ENCODE measurements at regions not wholly inside any gene's neighbourhood (a gene's known extent, or its start where the extent isn't known, plus 50 kb on each side); places are given as distances from the start of the nearest gene placed in this dataset.
A peak's percentile ranks its signal among the peaks of the same experiment; 100 is the strongest.

DNA sequence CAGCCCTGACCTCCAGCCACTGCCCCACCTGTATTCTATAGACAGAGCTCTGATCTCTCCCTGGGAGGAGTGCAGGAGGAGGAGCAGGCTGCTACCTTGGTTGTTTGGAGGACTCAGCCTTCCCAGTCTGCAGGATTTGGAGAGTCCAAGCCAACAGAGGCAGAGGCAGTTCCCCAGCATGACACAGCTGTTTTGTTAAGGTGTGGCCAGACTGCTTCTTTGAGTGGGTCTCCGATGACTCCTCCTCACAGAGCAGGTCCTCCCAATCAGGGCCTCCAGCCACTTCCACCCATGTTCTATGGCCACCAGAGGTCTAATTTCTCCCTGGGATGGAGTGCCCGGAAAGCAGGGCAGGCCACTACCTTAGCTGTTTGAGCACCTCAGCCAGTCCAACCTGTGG is 203.5 kb downstream of the HACE1 start:
- 94 to 97% methylated on average over 2 of the region's 2 CpGs for WGBS, 2 donors
- Histone ChIP-seq H3K36me3 (ENCODE audit: control insufficient read depth in 4 of 4, insufficient read depth in 4 of 4, low read length in 4 of 4) (no peaks in the 10 kb centered on the region), H3K4me1 (ENCODE audit: control insufficient read depth in 5 of 5, insufficient read depth in 5 of 5, low read length in 5 of 5) (peaks cover 0 to 4% (median 0%) of the 10 kb centered on the region in 5 donors), H3K27ac (ENCODE audit: low read depth in 1 of 2, low read length in 1 of 2) (no peak overlapping the region), H3K9ac (ENCODE audit: insufficient read depth in 1 of 2, low read length in 2 of 2) (no peak overlapping the region), H3K27me3 (ENCODE audit: control insufficient read depth in 3 of 3, insufficient read depth in 3 of 3, low read length in 2 of 3) (no peaks in the 10 kb centered on the region), H3K9me3 (ENCODE audit: control insufficient read depth in 4 of 4, insufficient read depth in 3 of 4, low read length in 3 of 4) (peaks cover 0 to 2% (median 0%) of the 10 kb centered on the region in 4 donors), H3K4me3 (no peak overlapping the region)
- TF ChIP-seq CTCF (IDR thresholded peaks at IDR 0.05; ENCODE audit: control extremely low read depth, extremely low read depth): no peak
- ATAC-seq (ENCODE audit: insufficient read depth, low FRiP score) (no peak), DNase-seq (no peak)

- 37 to 59% methylated on average over 3 of the region's 3 CpGs for WGBS, 2 donors
- H3K9me3 ChIP-seq (ENCODE audit: control insufficient read depth in 4 of 4, insufficient read depth in 3 of 4, low read length in 3 of 4): peaks cover 0 to 2% (median 0%) of the 10 kb centered on the region in 4 donors
- TF ChIP-seq CTCF (IDR thresholded peaks at IDR 0.05; ENCODE audit: control extremely low read depth, extremely low read depth): no peak
- peaks cover 0 to 4% (median 0%) of the 10 kb centered on the region in 5 donors for H3K4me1 ChIP-seq (ENCODE audit: control insufficient read depth in 5 of 5, insufficient read depth in 5 of 5, low read length in 5 of 5)
- H3K27me3 ChIP-seq (ENCODE audit: control insufficient read depth in 3 of 3, insufficient read depth in 3 of 3, low read length in 2 of 3): no peaks in the 10 kb centered on the region
- no peaks in the 10 kb centered on the region for H3K36me3 ChIP-seq (ENCODE audit: control insufficient read depth in 4 of 4, insufficient read depth in 4 of 4, low read length in 4 of 4)
- H3K27ac ChIP-seq (ENCODE audit: low read depth in 1 of 2, low read length in 1 of 2): no peak overlapping the region
- no peak overlapping the region for H3K4me3 ChIP-seq
- H3K9ac ChIP-seq (ENCODE audit: insufficient read depth in 1 of 2, low read length in 2 of 2): no peak overlapping the region
- ATAC-seq (ENCODE audit: insufficient read depth, low FRiP score) (no peak), DNase-seq (no peak)
Observed at GRCh38 chr6:104653781-104654180, 205.9 kb downstream of the HACE1 start.

DNA sequence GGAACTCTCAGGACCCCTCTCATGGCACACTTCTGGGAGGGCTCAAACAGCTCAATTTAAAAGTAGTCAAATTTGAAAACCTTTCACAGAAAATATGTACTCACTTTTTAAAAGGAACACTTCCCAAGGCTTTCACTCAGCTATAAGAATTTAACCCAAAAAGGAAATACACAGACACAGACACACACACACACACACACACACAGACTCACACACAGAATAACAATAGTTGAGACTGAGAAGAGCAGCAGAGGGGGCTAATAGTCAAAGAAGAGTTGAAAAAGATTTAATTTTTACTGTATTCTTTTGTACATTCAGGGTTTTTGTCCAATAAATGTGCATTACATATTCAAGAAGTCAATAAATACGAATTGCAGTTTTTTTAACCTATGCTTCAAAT is 211.4 kb downstream of the HACE1 start:
- 84 to 91% methylated on average over 1 of the region's 1 CpG for WGBS, 2 donors
- Histone ChIP-seq H3K27ac (ENCODE audit: low read depth in 1 of 2, low read length in 1 of 2) (no peak overlapping the region), H3K9me3 (ENCODE audit: control insufficient read depth in 4 of 4, insufficient read depth in 3 of 4, low read length in 3 of 4) (no peaks in the 10 kb centered on the region), H3K9ac (ENCODE audit: insufficient read depth in 1 of 2, low read length in 2 of 2) (no peak overlapping the region), H3K4me3 (no peak overlapping the region), H3K36me3 (ENCODE audit: control insufficient read depth in 4 of 4, insufficient read depth in 4 of 4, low read length in 4 of 4) (no peaks in the 10 kb centered on the region), H3K27me3 (ENCODE audit: control insufficient read depth in 3 of 3, insufficient read depth in 3 of 3, low read length in 2 of 3) (no peaks in the 10 kb centered on the region), H3K4me1 (ENCODE audit: control insufficient read depth in 5 of 5, insufficient read depth in 5 of 5, low read length in 5 of 5) (peaks cover 0 to under 1% (median 0%) of the 10 kb centered on the region in 5 donors)
- TF ChIP-seq CTCF (IDR thresholded peaks at IDR 0.05; ENCODE audit: control extremely low read depth, extremely low read depth): no peak
- DNase-seq: no peak
- no peak for ATAC-seq (ENCODE audit: insufficient read depth, low FRiP score)

- H3K27me3 ChIP-seq (ENCODE audit: control insufficient read depth in 3 of 3, insufficient read depth in 3 of 3, low read length in 2 of 3): no peaks in the 10 kb centered on the region
- 70 to 88% methylated on average over 1 of the region's 1 CpG for WGBS, 2 donors
- no peaks in the 10 kb centered on the region for H3K9me3 ChIP-seq (ENCODE audit: control insufficient read depth in 4 of 4, insufficient read depth in 3 of 4, low read length in 3 of 4)
- no peak overlapping the region for H3K9ac ChIP-seq (ENCODE audit: insufficient read depth in 1 of 2, low read length in 2 of 2)
- H3K4me3 ChIP-seq: no peak overlapping the region
- no peaks in the 10 kb centered on the region for H3K36me3 ChIP-seq (ENCODE audit: control insufficient read depth in 4 of 4, insufficient read depth in 4 of 4, low read length in 4 of 4)
- no peak for TF ChIP-seq CTCF (IDR thresholded peaks at IDR 0.05; ENCODE audit: control extremely low read depth, extremely low read depth)
- DNase-seq: no peak
- H3K4me1 ChIP-seq (ENCODE audit: control insufficient read depth in 5 of 5, insufficient read depth in 5 of 5, low read length in 5 of 5): peaks cover 0 to 5% (median 2%) of the 10 kb centered on the region in 5 donors
- H3K27ac ChIP-seq (ENCODE audit: low read depth in 1 of 2, low read length in 1 of 2): peak overlapping the region in 1 of 2 donors; percentile 37
- ATAC-seq (ENCODE audit: insufficient read depth, low FRiP score): no peak
Observed at GRCh38 chr6:104644848-104645247, 214.9 kb downstream of the HACE1 start.
